Activated CD4-positive, alpha-beta T cell treated with anti-CD3 and anti-CD28 coated beads, Interleukin-2, amount 10 ng/mL, durations not matched to agents 7 days and 5 days (primary cell): ENCODE measurements at regions not wholly inside any gene's neighbourhood (a gene's known extent, or its start where the extent isn't known, plus 50 kb on each side); places are given as distances from the start of the nearest gene placed in this dataset.

Experiments
- CTCF ChIA-PET: fragments of 350-600 bp; sonication (Branson Sonifier 250); formaldehyde crosslinking; loops from one replicate; lab custom pipeline; 2021; ENCODE audit warnings: antibody characterized with exemption; lab: Charles Lee
- POLR2A ChIA-PET: fragments of 350-600 bp; sonication (Branson Sonifier 250); formaldehyde crosslinking; loops from one replicate; lab custom pipeline; 2021; ENCODE audit warnings: antibody characterized with exemption; lab: Charles Lee
- DNase-seq: peaks from one replicate; pipeline ENCODE4 v3.0.0-alpha.2; 2020
- H3K27ac Mint-ChIP-seq: one replicate; pipeline ENCODE4 v1.8.0; 2021; ENCODE audit warnings: mild to moderate bottlenecking, moderate library complexity, mixed read lengths
- H3K27me3 Mint-ChIP-seq: one replicate; pipeline ENCODE4 v1.8.0; 2021; ENCODE audit warnings: mixed read lengths
- H3K36me3 Mint-ChIP-seq: one replicate; pipeline ENCODE4 v1.8.0; 2021; ENCODE audit warnings: low read depth, mixed read lengths
- H3K4me1 Mint-ChIP-seq: one replicate; pipeline ENCODE4 v1.8.0; 2021; ENCODE audit warnings: mixed read lengths
- H3K4me3 Mint-ChIP-seq: one replicate; pipeline ENCODE4 v1.8.0; 2021; ENCODE audit warnings: mild to moderate bottlenecking, moderate library complexity, mixed read lengths
- H3K9me3 Mint-ChIP-seq: one replicate; pipeline ENCODE4 v1.8.0; 2021; ENCODE audit warnings: mixed read lengths

- Mint-ChIP-seq H3K4me1 (no peaks in the 10 kb centered on the region), H3K9me3 (no peaks in the 10 kb centered on the region), H3K27ac (no peak overlapping the region), H3K4me3 (no peak overlapping the region), H3K36me3 (no peaks in the 10 kb centered on the region), H3K27me3 (no peaks in the 10 kb centered on the region)
- POLR2A ChIA-PET, result no interaction called here
- CTCF ChIA-PET, result interaction anchor here (1.0 kb wide), 1 partner anchor 11 kb away, joined by 3 read pairs; no protein-coding TSS in a partner anchor
- DNase-seq, result no peak
Observed at GRCh38 chr6:18752278-18753068, 365.3 kb downstream of the RNF144B start.

GRCh38 chr6:18753076-18753475, 365.9 kb downstream of the RNF144B start:
- H3K27ac Mint-ChIP-seq, result no peak overlapping the region
- H3K27me3 Mint-ChIP-seq, result no peaks in the 10 kb centered on the region
- H3K9me3 Mint-ChIP-seq, result no peaks in the 10 kb centered on the region
- no peak for DNase-seq
- POLR2A ChIA-PET, result no interaction called here
- CTCF ChIA-PET, result interaction anchor here (1.0 kb wide), 1 partner anchor 11 kb away, joined by 3 read pairs; no protein-coding TSS in a partner anchor
- H3K4me1 Mint-ChIP-seq, result no peaks in the 10 kb centered on the region
- H3K4me3 Mint-ChIP-seq, result no peak overlapping the region
- no peaks in the 10 kb centered on the region for H3K36me3 Mint-ChIP-seq

- H3K27me3 Mint-ChIP-seq, result no peaks in the 10 kb centered on the region
- no peaks in the 10 kb centered on the region for H3K4me1 Mint-ChIP-seq
- H3K4me3 Mint-ChIP-seq, result no peak overlapping the region
- DNase-seq, result no peak
- no peaks in the 10 kb centered on the region for H3K36me3 Mint-ChIP-seq
- POLR2A ChIA-PET, result no interaction called here
- CTCF ChIA-PET, result no interaction called here
- H3K9me3 Mint-ChIP-seq, result peaks cover 2% of the 10 kb centered on the region
- H3K27ac Mint-ChIP-seq, result no peak overlapping the region
Observed at GRCh38 chr6:18763086-18763485, 375.9 kb downstream of the RNF144B start.

GRCh38 chr6:18784794-18785193, 397.6 kb downstream of the RNF144B start:
- CTCF ChIA-PET, result no interaction called here
- POLR2A ChIA-PET, result no interaction called here
- Mint-ChIP-seq H3K36me3 (no peaks in the 10 kb centered on the region), H3K27ac (no peak overlapping the region), H3K9me3 (peaks cover 2% of the 10 kb centered on the region), H3K27me3 (no peaks in the 10 kb centered on the region), H3K4me1 (no peaks in the 10 kb centered on the region), H3K4me3 (no peak overlapping the region)
- DNase-seq, result no peak

GRCh38 chr6:18785810-18786490, 398.8 kb downstream of the RNF144B start:
- H3K27ac Mint-ChIP-seq, result no peak overlapping the region
- no peak overlapping the region for H3K4me3 Mint-ChIP-seq
- H3K27me3 Mint-ChIP-seq, result no peaks in the 10 kb centered on the region
- H3K9me3 Mint-ChIP-seq, result peaks cover 5% of the 10 kb centered on the region
- H3K4me1 Mint-ChIP-seq, result no peaks in the 10 kb centered on the region
- CTCF ChIA-PET, result no interaction called here
- POLR2A ChIA-PET, result no interaction called here
- no peak for DNase-seq
- H3K36me3 Mint-ChIP-seq, result no peaks in the 10 kb centered on the region

GRCh38 chr6:18792866-18793265, 405.7 kb downstream of the RNF144B start:
- POLR2A ChIA-PET, result no interaction called here
- Mint-ChIP-seq H3K27me3 (no peaks in the 10 kb centered on the region), H3K36me3 (no peaks in the 10 kb centered on the region), H3K4me3 (no peak overlapping the region), H3K27ac (no peak overlapping the region), H3K9me3 (peaks cover 10% of the 10 kb centered on the region), H3K4me1 (no peaks in the 10 kb centered on the region)
- no peak for DNase-seq
- CTCF ChIA-PET, result no interaction called here

GRCh38 chr6:18795726-18796125, 408.6 kb downstream of the RNF144B start:
- Mint-ChIP-seq H3K4me3 (no peak overlapping the region), H3K27me3 (no peaks in the 10 kb centered on the region), H3K36me3 (no peaks in the 10 kb centered on the region), H3K27ac (no peak overlapping the region), H3K9me3 (peaks cover 12% of the 10 kb centered on the region), H3K4me1 (no peaks in the 10 kb centered on the region)
- CTCF ChIA-PET, result no interaction called here
- POLR2A ChIA-PET, result no interaction called here
- no peak for DNase-seq

- CTCF ChIA-PET, result no interaction called here
- POLR2A ChIA-PET, result no interaction called here
- peaks cover 20% of the 10 kb centered on the region for H3K9me3 Mint-ChIP-seq
- no peak for DNase-seq
- no peaks in the 10 kb centered on the region for H3K36me3 Mint-ChIP-seq
- H3K27ac Mint-ChIP-seq, result no peak overlapping the region
- H3K4me3 Mint-ChIP-seq, result no peak overlapping the region
- H3K4me1 Mint-ChIP-seq, result no peaks in the 10 kb centered on the region
- H3K27me3 Mint-ChIP-seq, result no peaks in the 10 kb centered on the region
Observed at GRCh38 chr6:18820725-18821124, 433.6 kb downstream of the RNF144B start.

GRCh38 chr6:18823782-18824386, 436.7 kb downstream of the RNF144B start:
- no peak overlapping the region for H3K27ac Mint-ChIP-seq
- CTCF ChIA-PET, result no interaction called here

GRCh38 chr6:18829272-18829870, 442.2 kb downstream of the RNF144B start:
- H3K4me1 Mint-ChIP-seq, result no peaks in the 10 kb centered on the region
- no peak overlapping the region for H3K27ac Mint-ChIP-seq
- H3K27me3 Mint-ChIP-seq, result no peaks in the 10 kb centered on the region
- H3K36me3 Mint-ChIP-seq, result no peaks in the 10 kb centered on the region
- no peak for DNase-seq
- POLR2A ChIA-PET, result no interaction called here
- CTCF ChIA-PET, result no interaction called here
- no peak overlapping the region for H3K4me3 Mint-ChIP-seq
- peaks cover 16% of the 10 kb centered on the region for H3K9me3 Mint-ChIP-seq

More at GRCh38 chr6:18823782-18824386, 436.7 kb downstream of the RNF144B start:
- no peaks in the 10 kb centered on the region for H3K4me1 Mint-ChIP-seq
- no peaks in the 10 kb centered on the region for H3K27me3 Mint-ChIP-seq
- H3K9me3 Mint-ChIP-seq, result peaks cover 21% of the 10 kb centered on the region
- H3K36me3 Mint-ChIP-seq, result no peaks in the 10 kb centered on the region
- H3K4me3 Mint-ChIP-seq, result no peak overlapping the region
- POLR2A ChIA-PET, result no interaction called here
- peak; percentile 31 for DNase-seq

- no peak overlapping the region for H3K27ac Mint-ChIP-seq
- H3K4me1 Mint-ChIP-seq, result no peaks in the 10 kb centered on the region
- ChIA-PET POLR2A (no interaction called here), CTCF (no interaction called here)
- no peaks in the 10 kb centered on the region for H3K27me3 Mint-ChIP-seq
- H3K4me3 Mint-ChIP-seq, result no peak overlapping the region
- no peak for DNase-seq
- no peaks in the 10 kb centered on the region for H3K36me3 Mint-ChIP-seq
- peaks cover 8% of the 10 kb centered on the region for H3K9me3 Mint-ChIP-seq
Observed at GRCh38 chr6:18835976-18836375, 448.8 kb downstream of the RNF144B start.

GRCh38 chr6:18837013-18837412, 449.9 kb downstream of the RNF144B start:
- no peaks in the 10 kb centered on the region for H3K27me3 Mint-ChIP-seq
- H3K36me3 Mint-ChIP-seq, result no peaks in the 10 kb centered on the region
- H3K9me3 Mint-ChIP-seq, result peaks cover 3% of the 10 kb centered on the region
- ChIA-PET POLR2A (no interaction called here), CTCF (no interaction called here)
- no peak overlapping the region for H3K4me3 Mint-ChIP-seq
- H3K4me1 Mint-ChIP-seq, result no peaks in the 10 kb centered on the region
- no peak overlapping the region for H3K27ac Mint-ChIP-seq
- no peak for DNase-seq

GRCh38 chr6:18842534-18842933, 455.4 kb downstream of the RNF144B start:
- Mint-ChIP-seq H3K4me1 (no peaks in the 10 kb centered on the region), H3K9me3 (no peaks in the 10 kb centered on the region), H3K36me3 (no peaks in the 10 kb centered on the region), H3K27me3 (no peaks in the 10 kb centered on the region), H3K27ac (no peak overlapping the region), H3K4me3 (no peak overlapping the region)
- ChIA-PET CTCF (no interaction called here), POLR2A (no interaction called here)
- no peak for DNase-seq
